CD4-positive, alpha-beta T cell treated with Interleukin-17A for 1 hour (primary cell): ENCODE measurements at regions not wholly inside any gene's neighbourhood (a gene's known extent, or its start where the extent isn't known, plus 50 kb on each side); places are given as distances from the start of the nearest gene placed in this dataset.

Experiments used
- DNase-seq: peaks from one replicate; pipeline ENCODE4 v3.0.0-alpha.2; 2020

DNA sequence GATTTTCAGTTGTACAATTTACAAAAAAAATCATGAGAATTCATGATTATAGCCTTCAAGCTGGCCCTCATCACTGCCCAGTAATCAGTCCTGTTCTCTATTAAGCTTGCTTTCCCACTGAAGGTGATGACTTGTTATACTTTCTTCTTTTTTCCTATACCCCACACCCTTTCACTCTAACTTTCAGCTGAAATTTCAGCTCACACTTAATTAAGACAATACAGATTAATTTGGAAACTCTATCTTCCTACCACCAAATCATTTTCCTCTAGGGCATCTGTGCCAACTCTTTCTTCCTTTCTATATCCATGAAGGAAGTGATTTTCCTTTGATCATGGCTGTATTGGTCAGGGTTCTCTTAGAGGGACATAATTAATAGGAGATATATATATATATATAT is 449.9 kb downstream of the CD109 start:
- no peak for DNase-seq

DNA sequence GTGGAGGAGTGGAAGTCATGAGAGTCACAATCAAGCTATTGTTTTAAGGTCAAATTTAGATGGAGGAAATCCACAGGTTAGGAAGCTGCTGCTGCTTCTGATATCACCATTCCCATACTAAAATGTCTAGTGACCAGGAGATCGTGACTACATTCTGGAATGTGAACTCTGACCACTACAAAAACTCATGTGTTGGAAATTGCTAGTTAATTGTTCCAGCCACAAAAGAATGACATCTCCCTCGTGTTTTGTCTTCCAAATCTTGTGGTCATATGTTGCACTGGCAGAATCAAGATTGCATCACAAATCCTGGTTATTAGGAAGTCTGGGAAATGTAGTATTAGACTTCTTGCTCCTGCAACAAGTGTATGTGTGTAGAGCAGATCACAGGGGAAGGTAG is 441.9 kb downstream of the CD109 start:
- no peak for DNase-seq

DNA sequence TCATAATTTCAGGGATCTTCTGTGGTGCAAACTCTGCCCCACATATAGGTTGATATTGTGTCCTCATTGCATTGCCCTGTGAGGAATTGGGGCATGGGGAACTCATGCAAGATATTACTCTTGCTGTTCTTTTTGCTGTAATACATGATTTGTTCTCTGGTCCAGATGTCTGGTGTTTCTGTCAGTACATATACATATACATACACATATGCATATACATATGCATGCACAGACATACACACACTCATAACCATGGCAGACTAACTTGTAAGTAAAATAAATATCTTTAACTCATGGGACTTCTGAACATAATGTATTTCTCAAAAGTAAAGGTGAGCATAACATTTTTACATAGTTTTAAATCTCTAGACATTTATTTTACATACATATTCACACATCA is 438.3 kb downstream of the CD109 start:
- no peak for DNase-seq

DNA sequence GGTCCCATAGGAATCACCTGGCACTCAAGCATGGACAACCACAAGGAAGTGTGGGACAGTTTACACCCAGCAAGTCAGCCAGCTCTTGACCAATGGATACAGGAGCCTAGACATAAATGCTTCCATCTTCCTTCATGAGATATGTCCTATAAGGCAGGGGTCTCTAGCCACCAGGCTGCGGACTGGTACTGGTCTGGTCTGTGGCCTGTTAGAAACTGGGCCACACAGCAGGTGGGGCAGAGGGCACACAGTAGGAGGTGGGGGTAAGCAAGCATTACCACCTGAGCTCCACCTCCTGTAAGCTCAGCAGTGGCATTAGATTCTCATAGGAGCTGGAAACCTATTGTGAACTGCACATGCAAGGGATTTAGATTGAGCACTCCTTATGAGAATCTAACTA is 437.1 kb downstream of the CD109 start:
- DNase-seq = no peak

DNA sequence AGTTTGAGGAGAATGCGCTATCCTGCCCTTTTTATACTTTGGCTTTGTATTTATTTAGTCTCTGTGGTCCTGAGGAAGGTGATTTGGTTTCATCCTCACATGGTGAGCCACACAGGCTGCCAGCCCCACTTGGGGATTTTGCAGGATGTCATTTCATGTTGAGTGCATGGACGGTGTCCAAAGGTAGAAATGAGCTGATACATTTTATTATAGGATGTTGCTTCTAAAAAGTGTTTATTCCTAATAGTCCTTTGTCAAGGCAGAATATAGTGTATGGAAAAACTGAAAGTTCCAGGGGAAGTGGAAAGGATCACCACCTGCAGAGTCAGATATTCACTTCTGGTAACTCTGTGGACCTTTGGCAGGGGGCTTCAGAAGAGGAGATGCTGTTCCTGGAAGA is 434.6 kb downstream of the CD109 start:
- DNase-seq = no peak

DNA sequence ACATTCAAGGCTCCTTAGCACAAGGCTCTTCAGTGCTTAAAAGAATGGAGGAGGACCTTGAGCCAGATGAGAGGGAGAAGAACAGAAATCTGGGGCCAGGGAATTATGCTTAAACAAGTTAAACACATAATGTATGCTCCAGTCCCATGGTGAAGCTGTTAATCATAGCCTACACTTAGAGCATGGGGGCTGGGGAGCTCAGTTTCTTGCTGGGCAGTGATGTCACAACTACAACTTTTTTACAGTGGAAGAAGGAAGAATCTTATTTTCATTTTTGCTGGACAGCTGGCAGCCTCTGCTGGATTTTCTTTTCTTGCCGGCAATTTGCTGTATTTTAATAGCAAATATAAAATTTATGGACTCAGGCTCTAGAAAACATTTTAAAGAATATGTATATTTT is 432.5 kb downstream of the CD109 start:
- no peak for DNase-seq

DNA sequence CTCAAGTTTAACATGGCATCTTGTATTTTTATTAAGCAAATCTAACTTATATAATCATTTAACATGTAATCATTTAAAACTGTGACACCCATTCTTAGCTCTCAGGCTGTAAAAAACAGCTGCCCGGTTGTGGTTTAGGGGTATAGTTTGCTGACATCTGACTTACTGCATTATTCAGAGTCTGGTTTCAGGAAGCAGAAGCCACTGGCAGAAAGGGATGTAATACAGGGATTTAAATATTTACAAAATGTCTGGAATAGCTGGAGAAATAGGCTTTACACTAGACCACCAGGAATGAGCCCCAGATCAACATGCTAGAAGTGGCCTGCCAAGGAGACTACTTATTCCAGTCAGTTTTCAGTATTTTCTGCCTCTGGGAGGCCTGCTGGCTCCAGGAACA is 421.1 kb downstream of the CD109 start:
- no peak for DNase-seq

DNA sequence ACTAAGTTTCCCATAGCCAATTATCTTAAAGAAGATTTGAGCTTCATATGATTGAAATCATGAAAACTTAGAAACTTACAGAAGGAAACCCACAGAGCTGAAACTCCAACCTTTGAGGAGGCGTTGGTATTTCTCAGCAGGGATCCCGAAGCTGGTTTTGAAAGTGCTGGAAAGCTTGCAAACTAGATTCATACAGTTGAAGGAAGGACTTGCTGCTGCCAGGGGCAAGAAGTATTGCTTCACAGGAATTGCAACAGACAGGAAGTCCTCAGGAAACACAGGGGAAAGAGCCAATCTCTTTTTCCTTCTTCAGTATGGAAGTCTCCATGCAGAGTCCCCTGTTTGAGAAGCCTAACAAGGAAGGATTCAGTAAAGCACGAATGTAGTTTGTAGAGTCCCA is 419.7 kb downstream of the CD109 start:
- no peak for DNase-seq

DNA sequence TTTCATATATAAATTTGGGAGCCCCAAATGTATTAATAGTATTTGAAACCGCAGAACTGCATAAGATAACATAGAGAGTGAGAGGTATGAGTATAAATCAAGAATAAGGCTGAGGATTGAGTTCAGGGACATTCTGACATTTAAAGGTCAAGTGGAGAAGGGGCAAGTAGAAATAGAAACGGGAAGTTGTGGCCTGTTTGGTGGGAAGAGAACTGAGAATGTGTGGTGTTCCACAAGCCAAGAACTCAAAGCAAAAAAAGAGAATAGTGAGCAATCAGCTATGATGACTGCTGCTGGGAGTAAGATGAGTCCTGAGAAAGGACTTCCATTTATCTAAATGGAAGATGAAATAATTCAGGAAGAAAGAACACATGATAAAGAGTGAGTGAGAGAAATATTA is 418.4 kb downstream of the CD109 start:
- DNase-seq = no peak

DNA sequence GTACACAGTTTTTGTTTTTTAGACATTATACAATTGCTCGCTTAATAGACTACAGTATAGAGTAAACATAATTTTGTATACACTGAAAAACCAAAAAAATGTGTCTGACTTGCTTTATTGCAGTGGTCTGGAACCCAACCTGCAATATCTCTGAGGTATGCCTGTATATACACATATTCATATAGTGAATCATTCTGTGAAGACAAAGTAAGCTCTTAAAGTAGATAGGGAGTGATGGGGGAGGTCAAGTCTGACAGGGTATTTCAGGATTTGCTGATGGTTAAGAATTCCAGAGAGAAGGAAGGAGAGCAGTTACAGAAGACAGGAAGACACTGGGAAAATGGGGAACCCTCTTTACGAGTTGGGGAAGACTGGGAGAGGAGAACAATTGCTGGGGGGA is 417.9 kb downstream of the CD109 start:
- DNase-seq = no peak

DNA sequence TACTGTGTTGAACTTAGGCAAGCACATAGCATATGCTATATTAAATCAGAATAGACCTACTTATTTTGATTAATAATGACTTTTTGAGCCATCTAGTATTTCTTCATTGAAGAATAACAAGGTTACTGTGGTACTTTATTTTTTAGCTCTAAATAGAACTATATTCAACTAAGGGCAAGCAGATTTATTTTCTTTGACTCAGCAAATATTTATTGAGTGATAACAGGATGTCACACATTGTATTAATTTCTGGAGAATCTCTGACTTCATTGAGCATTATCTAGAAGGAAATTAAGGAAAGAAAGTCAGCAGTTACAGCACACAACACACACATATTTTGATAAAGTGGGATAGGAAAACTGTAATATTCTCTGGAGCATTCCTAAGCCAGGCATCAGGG is 407.4 kb downstream of the CD109 start:
- DNase-seq = no peak

DNA sequence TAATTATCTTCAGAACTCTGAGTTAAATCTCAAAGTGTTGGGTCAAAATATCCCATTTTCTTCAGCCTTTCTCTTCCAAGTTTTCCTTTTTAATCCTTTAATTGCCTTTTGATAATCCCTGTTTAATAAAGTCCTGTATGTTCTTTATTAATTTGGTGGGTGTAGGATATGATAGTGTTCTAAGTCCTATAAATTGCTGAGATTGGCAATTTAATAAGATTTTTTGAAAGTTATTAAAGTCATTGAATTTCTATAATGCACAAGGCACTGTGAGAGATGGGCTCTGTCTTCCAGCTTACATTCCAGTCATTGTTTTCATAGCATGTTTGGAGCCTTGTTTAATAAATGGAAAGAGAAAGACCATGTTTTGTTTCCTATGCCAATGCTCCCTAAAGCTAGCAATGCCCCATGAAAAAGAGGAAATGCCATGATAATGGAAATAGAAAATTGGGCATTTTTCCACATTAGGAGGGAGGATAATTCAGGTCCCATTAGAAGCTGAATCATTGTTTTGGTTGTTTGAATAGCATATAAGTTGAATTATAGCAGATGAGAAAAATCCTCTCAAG is 404.8 kb downstream of the CD109 start:
- DNase-seq = no peak

DNA sequence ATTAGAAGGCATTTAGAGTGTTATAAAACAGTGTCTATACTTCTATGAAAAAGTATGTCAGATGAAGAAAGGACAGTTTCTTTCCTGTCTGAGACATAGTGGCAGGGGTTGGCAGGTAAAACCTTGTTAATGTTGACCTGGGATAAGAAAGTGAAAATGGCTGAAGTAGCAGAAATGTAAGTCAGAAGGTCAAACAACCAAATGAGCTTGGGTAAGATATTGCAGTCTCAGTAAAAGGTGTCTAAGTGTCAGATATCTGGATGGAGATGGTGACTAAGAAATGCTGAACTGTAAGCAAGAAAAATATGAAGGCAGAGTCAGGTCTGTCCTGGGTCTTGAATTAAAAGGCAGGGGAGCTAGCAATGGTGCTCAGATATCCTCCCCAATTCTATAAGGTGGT is 400.3 kb downstream of the CD109 start:
- no peak for DNase-seq

DNA sequence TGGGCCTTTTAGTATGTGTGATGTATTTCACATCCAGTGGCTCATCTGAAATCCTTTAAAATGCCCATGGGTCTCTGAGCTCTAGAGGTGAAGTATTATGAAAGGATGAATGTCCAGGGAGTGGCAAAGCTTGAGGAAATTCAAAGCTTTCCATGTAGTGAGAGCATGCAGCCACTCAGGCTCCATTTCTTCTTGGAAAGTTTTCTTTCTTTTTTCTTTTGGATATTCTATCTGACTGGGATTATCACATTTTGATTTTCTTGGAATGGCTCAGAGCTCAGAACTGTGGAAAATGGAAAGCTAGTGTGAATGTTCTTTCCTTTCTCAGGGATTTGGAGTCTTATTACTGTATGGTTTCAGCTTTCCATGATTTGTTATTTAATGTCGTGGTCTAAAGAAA is 397.4 kb downstream of the CD109 start:
- DNase-seq = no peak

DNA sequence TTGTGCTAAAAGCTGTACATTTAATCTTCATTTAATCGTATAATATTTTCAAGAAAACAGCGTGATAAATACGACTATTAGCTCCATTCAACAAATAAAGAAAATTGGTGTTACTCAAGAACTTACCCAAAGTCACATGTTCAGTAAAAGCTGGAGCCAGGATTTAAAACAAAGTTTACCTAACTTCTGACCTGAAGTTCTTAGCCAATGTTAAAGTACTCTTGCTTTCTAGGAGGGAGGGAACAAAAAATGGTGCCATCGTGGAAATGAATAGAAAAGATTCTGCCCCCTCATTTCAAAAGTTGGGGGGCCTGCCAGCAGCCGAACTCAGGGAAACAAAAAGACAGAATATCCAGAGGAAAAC is 395.8 kb downstream of the CD109 start:
- no peak for DNase-seq

DNA sequence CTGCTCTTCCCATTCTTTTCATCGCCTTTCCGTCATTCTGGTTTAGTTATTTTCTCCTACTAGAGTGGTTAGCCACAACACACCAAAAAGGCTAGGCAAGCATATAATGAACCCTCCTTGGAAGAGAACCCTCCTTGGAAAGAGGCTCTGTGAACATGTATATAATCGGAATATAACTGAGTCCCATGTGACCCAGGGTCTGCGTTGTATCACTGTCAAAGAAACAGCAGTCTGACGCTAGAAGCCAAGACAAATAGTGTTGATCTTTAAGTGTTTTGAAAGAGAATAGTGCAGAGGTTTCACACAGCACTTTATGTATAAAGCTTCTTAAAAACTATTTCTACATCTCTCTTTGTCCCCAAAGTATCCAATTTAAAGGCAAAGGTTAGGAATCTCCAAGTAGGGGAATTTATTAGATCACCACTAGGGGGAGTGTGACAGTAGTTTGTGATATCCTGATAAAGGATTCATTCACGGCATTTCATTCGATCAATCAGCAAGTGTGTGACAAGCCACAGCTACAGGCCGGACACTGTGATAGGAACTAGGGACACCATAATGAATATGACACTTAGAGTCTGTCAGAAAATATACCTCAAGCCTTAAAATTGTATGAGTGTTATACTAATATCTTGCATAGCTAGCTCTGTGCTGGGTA is 395.3 kb downstream of the CD109 start:
- peak; percentile 26 for DNase-seq

DNA sequence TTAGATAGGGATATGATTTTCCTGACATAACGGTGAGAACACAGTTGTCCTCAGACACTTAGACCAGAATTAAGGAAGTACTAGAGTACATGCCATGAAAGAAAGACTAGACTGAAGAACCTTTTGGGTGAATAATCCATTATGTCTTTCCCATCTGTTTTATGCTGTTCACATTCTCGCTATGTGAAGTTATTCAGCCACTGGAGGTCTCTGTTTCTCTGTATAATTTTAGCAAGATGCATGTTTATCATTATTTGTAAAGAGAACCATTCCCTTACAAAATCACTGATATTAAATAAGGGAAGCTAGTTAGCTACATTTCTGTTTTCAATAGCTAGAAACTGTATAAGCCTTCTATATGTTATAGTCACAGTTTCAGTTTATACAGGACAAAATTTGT is 391.9 kb downstream of the CD109 start:
- no peak for DNase-seq

DNA sequence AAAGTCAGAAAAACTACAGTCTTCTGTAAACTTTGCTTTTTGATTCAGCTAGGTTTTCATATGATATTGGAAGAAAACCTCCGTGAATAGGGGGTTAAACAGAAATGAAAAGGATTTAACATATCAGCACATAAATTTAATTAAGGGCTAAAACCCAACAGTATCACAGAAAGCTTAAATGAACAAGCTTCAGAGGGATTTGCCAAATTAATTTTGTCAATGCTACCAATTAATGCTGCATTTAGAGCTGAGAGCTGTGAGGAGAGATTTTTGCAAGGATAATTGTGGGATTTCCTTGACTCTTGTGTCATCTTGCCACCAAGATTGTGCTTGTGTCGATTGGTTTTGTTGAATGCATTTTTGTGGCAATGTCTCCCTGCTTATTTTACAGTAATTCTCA is 379.9 kb downstream of the CD109 start:
- no peak for DNase-seq

DNA sequence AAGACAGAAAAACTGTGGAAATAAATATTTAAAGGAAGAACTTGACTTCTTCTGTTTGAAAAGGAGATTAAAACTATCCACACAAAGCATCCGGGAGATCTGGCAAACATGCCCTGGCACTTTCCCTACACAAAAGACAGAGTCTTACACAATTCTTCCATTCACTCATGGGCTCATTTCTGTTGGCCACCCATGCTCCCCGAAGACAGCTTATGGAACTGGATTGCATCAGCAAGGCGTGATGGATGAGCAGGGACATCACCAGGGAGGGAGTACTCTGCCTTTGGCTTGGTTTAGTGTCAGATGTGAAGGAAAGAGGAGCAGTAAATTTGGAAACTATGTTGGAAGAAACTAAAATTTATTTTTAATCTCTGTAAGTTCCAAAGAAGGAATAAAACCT is 379.3 kb downstream of the CD109 start:
- no peak for DNase-seq

DNA sequence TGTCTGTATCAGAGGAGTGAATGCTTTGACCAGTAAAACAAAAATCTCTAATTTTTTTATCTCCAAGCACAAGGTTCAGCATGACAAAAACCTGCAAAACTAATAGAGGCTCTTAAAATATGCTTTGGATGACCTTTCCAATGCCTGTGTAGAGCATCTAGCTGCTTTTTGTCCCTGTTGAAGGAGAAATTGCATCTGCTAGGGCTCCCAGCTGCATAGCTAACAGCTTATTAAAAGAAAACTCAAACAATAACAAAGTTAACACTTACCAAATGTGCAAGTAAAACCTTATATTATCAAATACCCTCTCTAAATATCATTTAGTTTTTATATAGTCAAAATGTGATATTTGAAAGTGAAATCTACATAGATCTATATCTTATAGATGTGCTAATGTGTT is 378.6 kb downstream of the CD109 start:
- no peak for DNase-seq

DNA sequence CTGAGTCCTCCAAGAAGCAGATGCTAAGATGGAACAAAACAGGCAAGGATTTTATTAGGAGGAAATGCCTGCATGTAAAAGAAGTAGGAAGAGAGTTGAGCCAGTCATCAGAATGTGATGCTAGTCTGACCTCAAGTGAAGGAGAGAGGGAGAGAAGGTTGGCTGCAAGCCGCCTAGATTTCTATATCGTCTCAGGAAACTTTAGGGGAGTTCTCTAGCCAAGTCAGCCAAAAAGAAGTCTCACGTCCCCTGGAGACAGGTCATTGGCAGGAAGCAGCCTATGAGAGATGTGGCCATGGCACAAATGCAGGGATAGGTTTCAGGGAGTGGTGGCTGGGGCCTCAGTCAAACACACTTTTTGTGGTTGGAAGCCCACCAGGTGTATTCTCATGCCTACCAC is 378.0 kb downstream of the CD109 start:
- DNase-seq = no peak

DNA sequence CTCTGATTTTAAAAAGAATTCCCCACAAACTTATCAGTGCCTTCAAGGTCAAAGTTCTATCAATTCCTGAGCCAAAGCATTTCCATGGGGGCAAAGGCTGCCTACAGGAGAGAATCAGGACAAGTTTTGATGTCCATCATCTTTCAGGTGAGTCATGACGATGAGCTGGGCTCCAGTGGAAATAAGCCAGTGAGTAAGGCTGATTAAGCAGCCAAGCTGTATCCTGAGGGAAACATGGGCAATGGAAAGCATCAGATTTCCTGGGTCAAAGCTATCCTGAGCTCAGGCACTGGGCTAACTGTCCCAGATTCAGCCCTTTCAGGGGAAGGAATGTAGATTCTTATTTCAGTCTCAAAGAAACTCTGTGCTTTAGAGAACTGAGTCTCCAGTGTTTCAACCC is 377.4 kb downstream of the CD109 start:
- DNase-seq = no peak

DNA sequence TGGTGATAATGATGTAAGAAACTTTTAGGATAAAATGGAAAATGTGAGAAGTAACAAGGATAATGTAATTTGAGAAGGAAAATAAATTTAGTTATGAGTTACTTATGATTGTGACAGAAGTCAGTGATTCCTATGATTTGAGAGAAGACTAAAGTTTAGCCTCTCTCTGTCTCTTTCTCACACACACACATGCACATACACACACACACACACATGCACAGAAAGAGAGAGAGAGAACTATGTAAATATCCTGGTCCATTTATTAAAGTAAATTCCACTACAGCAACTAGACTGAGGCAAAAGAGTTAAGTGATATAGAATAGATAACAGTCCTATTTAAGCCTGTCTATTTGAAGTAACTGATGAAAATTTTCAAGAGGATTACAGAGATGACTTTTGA is 375.2 kb downstream of the CD109 start:
- no peak for DNase-seq

DNA sequence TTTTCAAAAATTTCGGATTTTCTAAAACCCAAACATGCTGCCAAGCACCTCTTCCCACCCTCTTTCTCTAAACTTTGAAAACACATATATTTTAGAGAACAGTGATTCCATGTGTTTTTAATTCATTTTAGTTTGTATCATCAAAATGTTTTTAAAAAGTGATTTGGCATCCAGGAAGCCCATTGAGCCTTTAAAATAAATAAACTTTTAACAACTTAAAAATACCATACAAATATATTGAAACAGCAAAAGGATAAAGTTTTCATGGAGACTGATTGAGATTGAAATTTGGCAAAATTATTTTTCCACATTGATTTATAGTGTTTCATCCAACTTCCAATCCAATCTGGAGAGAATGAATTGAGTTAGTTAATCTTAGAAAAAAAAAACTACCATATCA is 374.7 kb downstream of the CD109 start:
- no peak for DNase-seq

DNA sequence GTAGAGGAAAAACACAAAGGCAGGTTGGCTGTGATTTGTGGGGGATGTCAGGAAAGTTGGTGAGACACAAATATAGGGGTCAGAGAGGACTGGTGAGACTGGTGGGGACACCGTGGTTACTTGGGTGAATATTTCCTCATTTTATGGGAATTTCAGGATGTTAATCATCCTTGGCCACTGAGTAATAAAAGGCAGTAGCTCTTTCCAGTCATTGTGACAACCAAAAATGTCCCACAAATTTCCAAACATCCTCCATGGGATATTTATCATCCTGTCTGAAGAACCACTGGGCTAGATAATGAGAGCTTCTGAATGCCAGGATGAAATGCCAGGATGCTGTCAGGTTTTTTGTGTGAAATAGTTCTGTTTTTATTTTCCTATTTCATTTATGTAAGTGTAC is 374.1 kb downstream of the CD109 start:
- DNase-seq = no peak
